B cell (primary cell): ENCODE measurements at regions not wholly inside any gene's neighbourhood (a gene's known extent, or its start where the extent isn't known, plus 50 kb on each side); places are given as distances from the start of the nearest gene placed in this dataset.

Experiments used
- CTCF ChIP-seq: fragments of 200-600 bp; IDR thresholded peaks from one replicate; pipeline ENCODE4 v1.8.0; 2022; ENCODE audit warnings: antibody characterized with exemption, mild to moderate bottlenecking
- EZH2 ChIP-seq: IDR thresholded peaks from 2 replicates; pipeline ENCODE4 v1.6.1; 2012; ENCODE audit warnings: borderline replicate concordance, low read depth, mild to moderate bottlenecking, moderate library complexity, low read length; ENCODE audit not compliant: insufficient read depth, poor library complexity, severe bottlenecking

DNA sequence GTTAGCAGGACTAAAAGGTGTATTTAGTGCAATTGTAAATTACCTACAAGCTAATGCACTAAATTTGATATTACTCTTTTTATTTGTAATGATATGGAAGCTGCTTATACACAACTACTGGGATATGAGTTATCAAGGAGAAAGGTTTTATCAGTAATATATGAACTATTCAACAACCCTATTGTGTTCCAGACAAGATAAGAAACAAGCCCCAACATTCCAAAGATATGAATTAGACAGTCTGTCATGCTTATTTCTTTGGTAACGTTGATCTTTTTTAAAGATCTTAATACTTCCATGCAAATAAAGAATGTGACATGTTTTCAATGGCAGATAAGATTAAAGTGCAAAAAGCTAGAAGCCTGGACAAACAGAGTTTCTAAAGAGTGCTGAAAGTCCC is 314.0 kb upstream of the THBS1 start:
- TF ChIP-seq CTCF (no peak), EZH2 (no peak)
